ENCODE measurements at regions not wholly inside any gene's neighbourhood (a gene's known extent, or its start where the extent isn't known, plus 50 kb on each side); places are given as distances from the start of the nearest gene placed in this dataset.
"Not testable (repeated sequence)": the region's sequence is repeated elsewhere in the genome, so short reads cannot be mapped to it uniquely, and the experiment has no call there.

DNA sequence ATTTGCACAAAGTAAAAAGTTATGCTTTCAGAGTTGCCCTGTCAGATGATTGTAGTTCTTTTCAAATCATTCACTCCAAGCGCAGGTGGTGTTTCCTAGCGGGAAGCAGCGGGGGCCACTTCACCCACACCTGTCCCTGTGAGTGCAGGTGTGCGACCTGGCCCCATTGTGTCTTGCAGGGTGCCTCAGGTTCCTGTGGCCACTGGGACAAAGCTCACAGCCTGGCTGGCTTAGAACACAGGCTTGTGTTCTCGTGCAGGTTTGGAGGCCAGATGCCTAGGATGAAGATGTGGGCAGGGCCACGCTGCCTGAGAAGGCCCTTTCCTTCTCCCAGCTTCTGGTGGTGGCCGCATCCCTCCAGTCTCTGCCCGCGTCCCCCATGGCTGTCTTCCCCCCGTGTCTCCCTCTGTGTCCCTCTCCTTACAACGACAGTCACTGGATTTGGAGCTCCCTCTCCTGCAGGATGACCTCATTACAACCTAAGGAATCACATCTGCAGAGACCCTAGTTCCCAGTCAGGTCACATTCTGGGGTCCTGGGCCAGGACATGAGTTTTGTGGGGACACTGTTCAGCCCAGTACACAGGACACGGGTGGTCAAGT is 90.5 kb downstream of the NPIPB11 start:
- Histone ChIP-seq H3K4me3 (no peak overlapping the region), H4K20me1 (no peaks in the 10 kb centered on the region), H3K9me3 (replicated peaks in 1 of 11) (no peaks in the 10 kb centered on the region), H3K27me3 (no peaks in the 10 kb centered on the region), H3K9ac (peak overlapping the region in 2 of 11 experiments; percentile 2 to 73; a peak in 2 of 22 replicates), H3K27ac (peak overlapping the region in 7 of 11 experiments; percentile 39 to 91 (median 84); a peak in 13 of 22 replicates), H3K36me3 (no peaks in the 10 kb centered on the region), H3K4me2 (peak overlapping the region in 6 of 11 experiments; percentile 2 to 83 (median 77); a peak in 9 of 22 replicates), H3K4me1 (peaks cover 19 to 46% (median 41%) of the 10 kb centered on the region in 10 experiments)
- no peak for TF ChIP-seq Cebpa-rat (IDR thresholded peaks at IDR 0.05)

DNA sequence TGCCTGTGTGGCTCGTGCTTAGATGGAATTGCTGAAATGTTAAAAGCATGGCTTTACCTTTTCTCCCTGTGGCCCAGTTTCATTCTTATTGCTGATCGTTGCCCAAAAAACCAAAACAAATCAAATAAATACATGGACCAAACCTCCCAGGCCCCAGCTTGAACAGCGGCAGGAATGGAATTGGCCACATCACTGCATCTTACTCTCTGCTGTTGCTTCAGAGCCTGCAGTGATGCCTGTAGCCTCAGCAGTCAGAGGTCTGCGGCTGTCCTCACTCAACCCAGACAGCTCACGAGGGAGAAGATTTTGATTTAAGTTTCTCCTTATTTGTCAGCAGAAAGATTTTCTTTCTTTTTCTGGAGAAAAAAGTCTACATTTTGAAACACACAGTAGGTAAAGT is 91.5 kb downstream of the NPIPB11 start:
- no peaks in the 10 kb centered on the region for H3K9me3 ChIP-seq (replicated peaks in 1 of 11)
- no peaks in the 10 kb centered on the region for H3K27me3 ChIP-seq
- no peak overlapping the region for H3K4me2 ChIP-seq
- no peak overlapping the region for H3K4me3 ChIP-seq
- TF ChIP-seq Cebpa-rat (IDR thresholded peaks at IDR 0.05): no peak
- no peaks in the 10 kb centered on the region for H4K20me1 ChIP-seq
- H3K4me1 ChIP-seq: peaks cover 19 to 45% (median 41%) of the 10 kb centered on the region in 10 experiments
- no peak overlapping the region for H3K9ac ChIP-seq
- H3K27ac ChIP-seq: peak overlapping the region in 2 of 11 experiments; percentile 44 to 47; a peak in 3 of 22 replicates
- H3K36me3 ChIP-seq: no peaks in the 10 kb centered on the region

DNA sequence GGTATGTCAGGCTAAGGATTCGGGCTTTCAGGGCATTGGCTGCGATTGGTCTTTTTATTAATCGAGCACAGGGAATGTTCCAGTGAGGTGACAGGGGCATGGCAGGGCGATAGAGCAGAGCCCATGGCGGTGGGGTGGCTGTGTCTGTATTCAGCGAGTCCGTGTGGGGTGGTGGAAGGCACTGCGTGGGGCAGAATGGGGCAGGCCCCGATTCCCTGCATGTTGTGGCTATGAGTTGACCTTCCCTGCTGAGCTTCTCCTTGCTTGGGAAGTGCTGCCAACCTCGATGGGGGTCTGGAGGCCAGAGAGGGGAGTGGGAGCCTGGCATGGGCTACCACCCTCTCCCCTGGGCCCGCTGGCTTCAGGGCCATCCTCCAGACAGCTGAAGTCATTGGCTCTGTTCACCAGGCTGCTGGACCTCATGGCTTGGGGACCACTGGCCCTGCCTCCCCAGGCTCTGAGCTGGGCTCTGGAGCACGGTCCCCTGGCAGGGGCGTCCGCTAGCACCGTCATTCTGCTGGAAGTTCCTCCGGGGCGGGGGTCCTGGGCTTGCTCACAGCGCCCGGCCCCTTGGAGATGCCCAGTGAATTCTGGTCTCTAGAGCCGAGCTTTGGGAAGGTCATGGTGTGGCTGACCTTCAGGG is 92.1 kb downstream of the NPIPB11 start:
- Histone ChIP-seq H3K27ac (peak overlapping the region in 4 of 11 experiments; percentile 10 to 47 (median 28); a peak in 6 of 22 replicates), H3K4me1 (peaks cover 18 to 40% (median 36%) of the 10 kb centered on the region in 10 experiments), H3K27me3 (no peaks in the 10 kb centered on the region), H3K4me2 (no peak overlapping the region), H3K9me3 (replicated peaks in 1 of 11) (no peaks in the 10 kb centered on the region), H3K9ac (no peak overlapping the region), H3K4me3 (no peak overlapping the region), H3K36me3 (no peaks in the 10 kb centered on the region), H4K20me1 (no peaks in the 10 kb centered on the region)
- TF ChIP-seq Cebpa-rat (IDR thresholded peaks at IDR 0.05): no peak

DNA sequence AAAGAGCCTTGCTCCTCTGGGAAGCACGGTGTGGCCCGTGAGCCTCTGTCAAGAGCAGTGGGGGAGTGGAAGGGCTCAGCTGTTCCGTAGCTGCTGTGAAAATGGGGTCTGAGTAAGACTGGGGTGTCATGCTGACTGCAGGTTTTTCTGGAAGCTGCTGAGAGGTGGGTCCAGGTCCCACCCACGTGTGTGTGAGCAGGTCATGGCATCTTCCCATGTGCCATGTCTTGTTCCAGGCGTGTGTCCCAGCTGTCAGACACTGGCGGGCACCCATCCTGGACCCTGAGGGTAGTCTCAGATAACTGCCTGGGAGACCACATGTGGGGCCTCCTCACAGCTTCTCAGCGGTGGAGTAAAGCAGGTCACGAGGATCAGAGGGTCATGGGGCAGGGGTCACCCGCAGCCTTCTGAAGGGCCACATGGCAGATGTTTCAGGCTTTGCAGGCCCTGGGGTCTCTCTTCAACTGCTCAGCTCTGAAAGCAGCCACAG is 92.9 kb downstream of the NPIPB11 start:
- Histone ChIP-seq H3K9ac (0 out of 22 replicates have a peak overlapping the region, but pooled peaks of 1 of the 11 experiments have one; percentile 3), H3K4me3 (no peak overlapping the region), H3K36me3 (no peaks in the 10 kb centered on the region), H3K9me3 (replicated peaks in 1 of 11) (no peaks in the 10 kb centered on the region), H3K27me3 (no peaks in the 10 kb centered on the region), H3K4me1 (peaks cover 13 to 32% (median 28%) of the 10 kb centered on the region in 10 experiments), H3K27ac (peak overlapping the region in 4 of 11 experiments; percentile 10 to 47 (median 28); a peak in 6 of 22 replicates), H4K20me1 (no peaks in the 10 kb centered on the region), H3K4me2 (no peak overlapping the region)
- no peak for TF ChIP-seq Cebpa-rat (IDR thresholded peaks at IDR 0.05)

DNA sequence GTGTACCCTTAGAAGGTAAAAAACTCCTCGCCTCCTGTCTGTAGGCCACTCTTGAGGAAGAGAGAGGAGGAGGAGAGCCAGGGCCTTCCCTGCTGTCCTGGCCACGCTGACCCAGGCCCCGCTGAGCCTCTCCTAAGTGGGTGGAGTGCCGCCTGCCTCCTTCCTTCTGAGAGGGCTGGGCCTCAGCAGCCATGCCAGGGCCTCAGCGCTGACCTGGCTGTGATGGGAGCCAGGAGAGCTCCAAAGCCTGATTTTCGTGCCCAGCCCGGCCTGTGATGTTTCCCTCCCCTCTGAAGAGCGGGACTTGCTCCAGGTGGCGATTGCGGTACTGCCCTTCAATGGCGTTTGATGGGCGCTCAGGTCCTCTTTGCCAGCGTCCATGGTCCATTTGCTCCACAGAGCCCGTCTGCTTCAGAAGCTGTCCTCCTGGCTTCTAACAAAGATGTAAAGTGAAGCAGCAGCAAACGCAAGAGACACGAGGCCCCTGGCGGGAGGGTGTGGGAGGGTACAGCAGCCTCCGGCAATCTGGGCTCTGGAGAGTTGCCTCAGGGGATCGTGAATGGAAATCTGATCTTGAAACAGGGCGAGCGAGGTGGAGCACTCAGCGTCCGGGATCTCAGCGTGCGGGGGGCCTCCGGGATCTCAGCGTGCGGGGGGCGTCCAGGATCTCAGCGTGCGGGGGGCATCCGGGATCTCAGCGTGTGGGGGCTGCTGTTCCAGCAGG is 93.5 kb downstream of the NPIPB11 start:
- H3K4me1 ChIP-seq: peaks cover 7 to 26% (median 22%) of the 10 kb centered on the region in 10 experiments
- TF ChIP-seq Cebpa-rat (IDR thresholded peaks at IDR 0.05): no peak
- H3K27ac ChIP-seq: peak overlapping the region in 1 of 11 experiments; percentile 47; a peak in 2 of 22 replicates
- no peak overlapping the region for H3K4me3 ChIP-seq
- no peaks in the 10 kb centered on the region for H3K36me3 ChIP-seq
- H3K9ac ChIP-seq: no peak overlapping the region
- no peak overlapping the region for H3K4me2 ChIP-seq
- no peaks in the 10 kb centered on the region for H3K9me3 ChIP-seq (replicated peaks in 1 of 11)
- H4K20me1 ChIP-seq: no peaks in the 10 kb centered on the region
- no peaks in the 10 kb centered on the region for H3K27me3 ChIP-seq

DNA sequence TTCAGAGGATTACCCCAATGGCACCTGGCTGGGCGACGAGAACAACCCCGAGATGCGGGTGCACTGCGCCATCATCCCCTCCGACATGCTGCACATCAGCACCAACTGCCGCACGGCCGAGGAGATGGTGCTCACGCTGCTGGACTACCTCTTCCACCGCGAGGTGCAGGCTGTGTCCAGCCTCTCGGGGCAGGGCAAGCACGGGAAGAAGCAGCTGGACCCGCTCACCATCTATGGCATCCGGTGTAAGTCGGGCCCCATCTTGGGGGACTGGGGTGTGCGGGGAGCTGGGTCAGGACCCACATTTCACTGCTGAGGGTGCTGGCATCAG is 94.2 kb downstream of the NPIPB11 start:
- H3K4me3 ChIP-seq; H3K36me3 ChIP-seq; H3K27ac ChIP-seq; H3K4me2 ChIP-seq; H3K27me3 ChIP-seq; H3K9ac ChIP-seq; H3K9me3 ChIP-seq (replicated peaks in 1 of 11); H4K20me1 ChIP-seq: not testable (repeated sequence)
- peaks cover 4 to 19% (median 16%) of the 10 kb centered on the region in 10 experiments; a peak in 19 of 20 replicates for H3K4me1 ChIP-seq

DNA sequence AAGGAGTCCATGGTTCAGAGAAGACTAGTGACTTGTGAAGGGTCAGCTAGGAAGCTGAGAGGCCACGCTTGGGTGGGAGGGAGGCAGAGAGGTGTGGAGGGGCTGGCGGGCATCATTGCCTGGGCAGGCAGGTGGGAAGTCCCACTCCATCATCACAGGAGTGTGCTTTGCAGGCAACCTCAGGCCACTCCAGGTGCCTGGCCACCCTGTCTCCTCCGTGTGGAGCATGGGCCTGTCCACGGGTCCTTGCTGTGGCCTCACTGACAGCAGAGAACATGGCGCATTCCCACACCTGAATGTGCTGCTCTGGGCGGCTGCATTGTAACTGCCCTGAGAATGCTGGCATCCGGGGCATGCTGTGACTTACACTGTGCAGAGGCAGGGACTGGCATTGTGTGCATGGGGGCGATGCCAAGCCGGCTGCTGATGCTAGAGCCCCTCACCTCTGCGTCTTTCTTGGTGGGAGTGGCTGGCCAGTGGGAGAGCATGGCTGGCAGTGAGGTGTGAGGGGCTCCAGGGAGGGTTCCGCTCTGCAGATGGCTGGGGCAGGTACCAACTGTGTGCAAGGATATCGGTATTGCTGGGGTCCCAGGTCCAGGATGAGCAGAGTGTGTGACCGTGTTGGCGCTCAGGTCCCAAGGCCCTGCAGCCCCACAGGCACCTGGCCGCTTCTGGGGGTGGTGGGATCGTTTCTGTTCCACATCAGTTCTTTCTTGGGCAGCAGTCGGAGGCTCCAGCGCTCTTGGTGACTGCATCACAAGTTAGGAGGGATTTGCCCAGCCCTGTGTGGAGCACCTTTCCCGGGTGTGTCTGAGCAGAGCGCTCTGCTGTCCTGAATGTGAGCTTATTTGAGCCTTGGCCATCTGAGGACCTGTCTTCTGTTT is 94.8 kb downstream of the NPIPB11 start:
- Histone ChIP-seq H4K20me1 (no peaks in the 10 kb centered on the region), H3K27me3 (no peaks in the 10 kb centered on the region), H3K4me2 (no peak overlapping the region), H3K27ac (no peak overlapping the region), H3K4me1 (peaks cover 0 to 13% (median 11%) of the 10 kb centered on the region in 10 experiments; a peak in 16 of 20 replicates), H3K9me3 (replicated peaks in 1 of 11) (no peaks in the 10 kb centered on the region), H3K36me3 (no peaks in the 10 kb centered on the region), H3K9ac (no peak overlapping the region), H3K4me3 (no peak overlapping the region)
- no peak for TF ChIP-seq Cebpa-rat (IDR thresholded peaks at IDR 0.05)

DNA sequence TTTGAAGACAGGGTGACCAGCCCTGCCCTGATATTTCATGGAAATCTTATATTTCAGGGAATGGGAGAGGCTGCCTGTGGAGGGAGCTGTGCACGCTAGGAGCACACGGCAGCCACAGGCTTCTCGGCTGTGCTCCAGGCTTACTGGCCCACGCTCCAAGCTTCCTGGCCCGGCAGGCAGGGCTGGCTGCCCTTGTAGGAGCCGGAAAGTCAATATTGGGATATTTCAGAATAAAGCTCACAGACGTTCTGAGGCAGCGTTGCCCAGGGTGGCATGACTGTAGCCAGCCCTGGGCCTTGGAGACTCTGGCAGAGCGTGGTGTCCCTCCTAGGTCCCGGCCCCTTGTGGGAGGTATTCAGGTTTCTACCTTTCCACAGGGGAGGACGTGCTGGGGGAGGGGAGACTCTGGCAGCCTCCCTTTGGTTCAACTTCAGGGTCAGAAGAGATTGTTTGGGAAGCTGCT is 95.6 kb downstream of the NPIPB11 start:
- Histone ChIP-seq H3K4me1 (peaks cover 0 to 4% (median 3%) of the 10 kb centered on the region in 10 experiments; a peak in 12 of 20 replicates), H4K20me1 (no peaks in the 10 kb centered on the region), H3K4me2 (no peak overlapping the region), H3K9me3 (replicated peaks in 1 of 11) (no peaks in the 10 kb centered on the region), H3K27ac (no peak overlapping the region), H3K4me3 (no peak overlapping the region), H3K27me3 (no peaks in the 10 kb centered on the region), H3K9ac (no peak overlapping the region), H3K36me3 (no peaks in the 10 kb centered on the region)
- no peak for TF ChIP-seq Cebpa-rat (IDR thresholded peaks at IDR 0.05)

DNA sequence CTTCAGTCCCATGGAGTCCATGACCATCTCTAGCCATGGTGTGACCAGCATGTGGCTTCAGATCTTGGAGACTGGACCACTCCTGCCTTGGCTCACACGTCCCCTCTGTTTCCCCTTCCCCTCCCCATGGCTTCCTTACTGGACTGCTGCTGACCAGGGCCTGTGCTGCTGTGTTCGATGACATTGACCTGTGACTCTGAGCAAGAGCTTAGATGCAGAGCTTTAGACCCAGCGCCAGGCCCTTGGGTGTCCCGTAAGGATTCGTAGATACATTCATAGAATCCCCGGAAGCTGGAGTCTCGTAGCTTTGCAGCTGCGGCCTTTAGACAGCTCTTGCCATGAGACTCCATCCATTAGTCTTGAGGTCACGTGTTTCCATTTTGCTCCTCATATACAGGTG is 96.3 kb downstream of the NPIPB11 start:
- not testable (repeated sequence) for H3K36me3 ChIP-seq; H3K9ac ChIP-seq; H3K27me3 ChIP-seq; H3K4me1 ChIP-seq; H3K4me3 ChIP-seq; H3K9me3 ChIP-seq (replicated peaks in 1 of 11); H3K4me2 ChIP-seq; H3K27ac ChIP-seq; H4K20me1 ChIP-seq

DNA sequence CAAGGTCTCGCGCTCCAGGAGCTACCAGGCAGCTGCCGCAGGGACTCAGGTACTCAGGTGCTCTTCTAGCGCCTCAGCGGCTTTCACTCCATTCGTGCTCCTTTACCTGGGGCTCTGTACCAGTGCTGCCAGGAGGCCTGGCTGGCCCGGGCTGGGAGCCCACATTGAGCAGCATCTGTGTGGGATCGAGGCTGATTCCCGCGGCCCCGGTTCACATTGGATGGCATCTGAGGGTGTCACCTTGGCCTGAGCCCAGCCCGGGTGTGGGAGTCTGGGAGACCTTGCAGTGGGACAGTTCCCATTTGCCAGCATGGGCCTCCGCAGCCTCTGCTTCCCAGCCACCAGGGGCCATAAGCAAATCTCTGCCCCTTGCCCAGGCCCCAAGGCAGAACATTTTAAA is 96.9 kb downstream of the NPIPB11 start:
- not testable (repeated sequence) for H3K9ac ChIP-seq; H3K9me3 ChIP-seq (replicated peaks in 1 of 11); H3K36me3 ChIP-seq; H3K27me3 ChIP-seq; H3K27ac ChIP-seq; H4K20me1 ChIP-seq; H3K4me3 ChIP-seq; H3K4me1 ChIP-seq; H3K4me2 ChIP-seq

Measured in BLaER1 treated with 17β-estradiol and CSF1 and Interleukin-3, amounts not matched to agents 10 nM and 100 nM (cell line).